RWPE1 (cell line): ENCODE measurements at regions not wholly inside any gene's neighbourhood (a gene's known extent, or its start where the extent isn't known, plus 50 kb on each side); places are given as distances from the start of the nearest gene placed in this dataset.

Experiments
- CTCF ChIA-PET: fragments of 350-600 bp; sonication (Branson Sonifier 250); formaldehyde crosslinking; extraction: SDS; loops from one replicate; lab custom pipeline; 2021; lab: Yijun Ruan, JAX
- POLR2A ChIA-PET: fragments of 400-600 bp; formaldehyde crosslinking; extraction: SDS; loops from one replicate; lab custom pipeline; 2020; ENCODE audit warnings: antibody characterized with exemption; ENCODE audit not compliant: low non-redundant PET; lab: Yijun Ruan, JAX
- DNase-seq: peaks from one replicate; pipeline ENCODE4 v3.0.0; 2012; ENCODE audit warnings: low spot score
- H3K27ac ChIP-seq: fragments of 450-650 bp; 2 replicates; pipeline ENCODE4 v1.5.1; 2017
- TF ChIP-seq, protein P1 (sequence below): fragments of 450-650 bp; conservative IDR thresholded peaks from 2 replicates; pipeline ENCODE4 v1.5.1; 2017; ENCODE audit warnings: low read depth, mild to moderate bottlenecking

DNA sequence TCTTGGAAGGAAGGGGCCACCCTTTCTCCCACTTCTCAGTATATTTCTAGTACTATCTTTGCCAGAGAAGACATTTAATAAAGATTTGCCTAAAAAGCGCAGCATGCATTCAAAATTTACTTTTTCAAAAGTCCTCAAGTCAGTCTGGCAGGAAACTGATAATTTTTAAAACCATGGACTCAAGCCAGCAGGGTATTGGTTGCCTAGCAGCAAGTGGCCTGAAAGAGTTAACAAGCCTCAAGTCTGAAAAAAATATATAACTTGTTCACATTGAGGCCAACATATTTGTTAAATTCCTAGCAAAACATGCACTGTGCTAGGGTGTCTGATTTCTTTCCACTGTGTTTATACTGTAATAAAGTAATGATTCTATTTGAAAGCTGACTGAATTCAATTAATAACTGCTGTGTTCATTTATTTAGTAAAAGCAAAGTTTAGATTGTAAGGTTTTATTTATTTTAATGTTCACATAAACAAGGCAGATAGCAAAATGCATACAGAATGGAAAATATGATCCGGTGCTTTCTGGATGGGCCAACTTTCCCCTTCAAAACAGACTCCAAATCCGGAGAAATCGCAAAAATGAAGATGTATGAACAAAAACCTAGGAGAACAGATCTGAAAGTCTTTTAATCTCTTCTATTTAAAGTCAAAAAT, 218.5 kb upstream of the FGF13 start:
- H3K27ac ChIP-seq, result no peak overlapping the region
- no peak for DNase-seq
- CTCF ChIA-PET, result interaction anchor here (0.6 kb wide), 1 partner anchor 63 kb away, joined by 3 read pairs; no protein-coding TSS in a partner anchor
- TF ChIP-seq, protein P1, sequence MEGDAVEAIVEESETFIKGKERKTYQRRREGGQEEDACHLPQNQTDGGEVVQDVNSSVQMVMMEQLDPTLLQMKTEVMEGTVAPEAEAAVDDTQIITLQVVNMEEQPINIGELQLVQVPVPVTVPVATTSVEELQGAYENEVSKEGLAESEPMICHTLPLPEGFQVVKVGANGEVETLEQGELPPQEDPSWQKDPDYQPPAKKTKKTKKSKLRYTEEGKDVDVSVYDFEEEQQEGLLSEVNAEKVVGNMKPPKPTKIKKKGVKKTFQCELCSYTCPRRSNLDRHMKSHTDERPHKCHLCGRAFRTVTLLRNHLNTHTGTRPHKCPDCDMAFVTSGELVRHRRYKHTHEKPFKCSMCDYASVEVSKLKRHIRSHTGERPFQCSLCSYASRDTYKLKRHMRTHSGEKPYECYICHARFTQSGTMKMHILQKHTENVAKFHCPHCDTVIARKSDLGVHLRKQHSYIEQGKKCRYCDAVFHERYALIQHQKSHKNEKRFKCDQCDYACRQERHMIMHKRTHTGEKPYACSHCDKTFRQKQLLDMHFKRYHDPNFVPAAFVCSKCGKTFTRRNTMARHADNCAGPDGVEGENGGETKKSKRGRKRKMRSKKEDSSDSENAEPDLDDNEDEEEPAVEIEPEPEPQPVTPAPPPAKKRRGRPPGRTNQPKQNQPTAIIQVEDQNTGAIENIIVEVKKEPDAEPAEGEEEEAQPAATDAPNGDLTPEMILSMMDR, result no peak
- POLR2A ChIA-PET, result no interaction called here

DNA sequence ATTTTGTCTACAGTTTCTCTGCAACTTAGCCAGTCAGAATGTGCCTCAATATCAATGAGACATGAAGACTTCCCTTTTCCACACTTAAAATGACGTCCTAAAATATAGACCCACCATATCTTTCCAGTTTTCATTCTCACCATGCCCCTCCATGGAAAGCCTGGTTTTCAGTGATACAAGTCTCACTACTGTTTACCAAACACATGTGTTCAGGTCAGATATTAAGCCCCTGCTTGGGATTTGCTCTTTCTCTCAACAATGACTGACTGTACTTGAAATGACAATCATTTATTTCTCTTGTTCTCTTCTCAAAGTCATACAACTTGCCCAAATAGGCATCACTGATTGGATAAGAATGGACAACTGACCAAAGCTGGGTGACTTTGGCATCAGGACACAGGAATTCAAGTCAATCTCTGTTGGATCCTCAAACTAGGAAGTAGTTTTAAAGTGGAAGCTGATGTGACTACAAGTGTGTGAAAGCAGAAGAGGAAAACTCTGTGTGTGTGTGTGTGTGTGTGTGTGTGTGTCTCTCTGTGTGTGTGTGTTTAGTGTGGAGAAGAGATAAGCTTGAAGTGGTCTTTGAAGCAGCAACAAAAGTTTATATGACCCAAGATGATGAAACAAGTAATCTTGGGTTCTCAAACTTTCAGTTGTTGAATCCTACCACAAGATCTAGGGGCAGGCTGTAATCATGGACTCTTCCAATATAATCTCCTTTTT, 217.4 kb upstream of the FGF13 start:
- no peak overlapping the region for H3K27ac ChIP-seq
- DNase-seq, result no peak
- TF ChIP-seq, protein P1, result no peak
- ChIA-PET CTCF (no interaction called here), POLR2A (no interaction called here)

DNA sequence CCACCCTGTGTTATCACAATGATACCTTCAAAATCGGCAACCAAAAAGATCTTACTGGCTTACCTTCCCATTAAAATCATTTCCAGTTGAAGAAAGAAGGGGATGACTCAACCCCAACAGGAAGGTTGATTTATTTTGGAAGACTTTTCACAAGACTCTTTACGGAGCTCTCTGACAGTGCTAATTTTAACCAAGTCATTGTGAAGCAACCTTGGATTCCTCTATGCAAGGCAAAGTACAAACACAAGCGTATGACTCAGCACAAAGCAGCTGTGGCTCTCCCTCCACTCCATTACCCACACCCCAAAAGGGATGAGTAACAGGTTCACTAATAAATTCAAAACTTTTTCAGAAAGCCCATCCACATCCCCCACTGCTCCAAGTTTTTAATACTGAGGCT, 213.8 kb upstream of the FGF13 start:
- ChIA-PET CTCF (no interaction called here), POLR2A (no interaction called here)
- DNase-seq, result peak; percentile 26
- TF ChIP-seq, protein P1, result no peak
- H3K27ac ChIP-seq, result no peak overlapping the region

DNA sequence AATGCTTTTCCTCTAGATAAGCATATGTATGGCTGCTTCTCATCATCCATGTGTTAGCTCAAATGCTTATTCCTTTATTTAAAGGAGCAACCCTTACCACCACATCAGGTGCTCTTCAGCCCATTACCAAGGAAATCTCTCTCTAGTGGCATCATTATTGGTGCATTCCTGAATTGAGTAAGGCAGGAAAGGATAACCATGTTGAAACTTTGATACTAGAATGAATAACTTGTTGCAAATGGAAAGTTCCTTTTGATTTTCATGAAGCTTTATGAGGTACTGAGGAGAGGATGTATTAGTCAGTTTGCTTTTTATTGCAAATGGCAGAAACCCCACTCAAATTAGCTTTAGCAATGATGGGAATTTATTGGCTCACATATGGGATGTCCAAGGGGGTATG, 212.3 kb upstream of the FGF13 start:
- ChIA-PET CTCF (no interaction called here), POLR2A (no interaction called here)
- no peak for DNase-seq
- TF ChIP-seq, protein P1, result no peak
- H3K27ac ChIP-seq, result no peak overlapping the region

DNA sequence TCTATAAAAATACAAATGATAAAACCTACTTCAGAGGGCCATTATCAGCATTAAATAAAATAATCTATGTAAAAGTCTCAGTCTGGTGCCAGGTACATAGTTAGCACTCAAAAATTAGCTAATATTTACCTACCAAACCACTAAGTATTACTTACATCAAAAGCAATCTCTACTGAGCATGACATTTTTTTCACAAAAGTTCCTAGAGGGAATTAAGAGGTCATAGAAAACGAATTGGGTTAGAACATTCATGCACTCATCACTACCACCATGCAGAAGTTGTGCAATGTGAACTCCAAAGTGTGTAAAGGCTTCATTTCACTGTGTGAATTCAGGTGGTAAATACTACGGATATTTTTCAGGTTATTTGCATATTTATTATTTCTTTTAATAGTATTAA, 209.5 kb upstream of the FGF13 start:
- no peak for DNase-seq
- POLR2A ChIA-PET, result no interaction called here
- CTCF ChIA-PET, result no interaction called here
- H3K27ac ChIP-seq, result no peak overlapping the region
- TF ChIP-seq, protein P1, result no peak

DNA sequence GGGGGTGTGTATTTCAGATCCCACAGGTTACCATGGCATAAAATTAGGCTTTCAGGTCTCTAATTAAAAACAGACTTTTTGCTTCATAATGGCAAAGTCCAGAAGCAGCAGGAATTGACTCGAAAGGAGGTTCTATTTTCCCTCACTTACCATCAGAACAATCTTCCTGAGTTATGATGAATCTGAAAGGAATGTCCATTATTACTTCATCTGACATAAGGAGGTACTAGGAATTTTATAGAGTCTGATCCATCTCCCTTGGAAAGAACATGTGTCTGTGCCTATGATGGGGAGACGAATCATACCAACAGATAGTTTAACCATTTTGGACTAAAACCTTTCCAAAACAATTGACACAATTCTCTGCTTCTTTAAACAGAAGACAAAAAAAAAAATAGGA, 206.3 kb upstream of the FGF13 start:
- peak; percentile 20 for DNase-seq
- no peak overlapping the region for H3K27ac ChIP-seq
- ChIA-PET CTCF (interaction anchor here (0.6 kb wide), 1 partner anchor 876 kb away, joined by 3 read pairs; no protein-coding TSS in a partner anchor), POLR2A (no interaction called here)
- TF ChIP-seq, protein P1, result no peak
